Choroid plexus epithelial cell (primary cell): ENCODE measurements at regions not wholly inside any gene's neighbourhood (a gene's known extent, or its start where the extent isn't known, plus 50 kb on each side); places are given as distances from the start of the nearest gene placed in this dataset.

ENCODE experiments used
- DNase-seq: peaks from one replicate; pipeline ENCODE4 v3.0.0-alpha.2; 2010; ENCODE audit warnings: low read depth
- H3K4me3 ChIP-seq: 2 replicates; pipeline ENCODE4 v1.5.1; 2011; ENCODE audit warnings: low read depth, mild to moderate bottlenecking, control low read depth, low read length, moderate library complexity
- CTCF ChIP-seq: conservative IDR thresholded peaks from 2 replicates; pipeline ENCODE4 v1.5.1; 2011; ENCODE audit warnings: low read depth, mild to moderate bottlenecking, control low read depth, inconsistent platforms, low read length, moderate library complexity

GRCh38 chr2:118642501-118642900 lies 204.9 kb downstream of the EN1 start:
- TF ChIP-seq CTCF: no peak
- DNase-seq: no peak
- H3K4me3 ChIP-seq: no peak overlapping the region

GRCh38 chr2:118641711-118642110 lies 205.7 kb downstream of the EN1 start:
- no peak for TF ChIP-seq CTCF
- no peak overlapping the region for H3K4me3 ChIP-seq
- DNase-seq: no peak

GRCh38 chr2:118639371-118639770 lies 208.1 kb downstream of the EN1 start:
- no peak for TF ChIP-seq CTCF
- H3K4me3 ChIP-seq: no peak overlapping the region
- DNase-seq: no peak

GRCh38 chr2:118638453-118638852 lies 209.0 kb downstream of the EN1 start:
- no peak for TF ChIP-seq CTCF
- DNase-seq: no peak
- H3K4me3 ChIP-seq: no peak overlapping the region

GRCh38 chr2:118635891-118636290 lies 211.6 kb downstream of the EN1 start:
- no peak overlapping the region for H3K4me3 ChIP-seq

GRCh38 chr2:118634876-118635275 lies 212.6 kb downstream of the EN1 start:
- no peak overlapping the region for H3K4me3 ChIP-seq
- DNase-seq: no peak
- no peak for TF ChIP-seq CTCF

More at GRCh38 chr2:118635891-118636290, 211.6 kb downstream of the EN1 start:
- TF ChIP-seq CTCF: no peak
- no peak for DNase-seq

- no peak overlapping the region for H3K4me3 ChIP-seq
- TF ChIP-seq CTCF: no peak
- DNase-seq: no peak
Observed at GRCh38 chr2:118633371-118634018, 214.0 kb downstream of the EN1 start.
